G401 (cell line): ENCODE measurements at regions not wholly inside any gene's neighbourhood (a gene's known extent, or its start where the extent isn't known, plus 50 kb on each side); places are given as distances from the start of the nearest gene placed in this dataset.
"Not testable (repeated sequence)": the region's sequence is repeated elsewhere in the genome, so short reads cannot be mapped to it uniquely, and the experiment has no call there.

Experiments used
- DNase-seq: peaks from one replicate; pipeline ENCODE4 v3.0.0-alpha.2; 2015; ENCODE audit warnings: low spot score
- in situ Hi-C: cut with HindIII; loops from 2 replicates; pipeline ENCODE4 v1.10.0; 2016; ENCODE audit warnings: low sequenced_read_pairs, mixed read lengths

DNA sequence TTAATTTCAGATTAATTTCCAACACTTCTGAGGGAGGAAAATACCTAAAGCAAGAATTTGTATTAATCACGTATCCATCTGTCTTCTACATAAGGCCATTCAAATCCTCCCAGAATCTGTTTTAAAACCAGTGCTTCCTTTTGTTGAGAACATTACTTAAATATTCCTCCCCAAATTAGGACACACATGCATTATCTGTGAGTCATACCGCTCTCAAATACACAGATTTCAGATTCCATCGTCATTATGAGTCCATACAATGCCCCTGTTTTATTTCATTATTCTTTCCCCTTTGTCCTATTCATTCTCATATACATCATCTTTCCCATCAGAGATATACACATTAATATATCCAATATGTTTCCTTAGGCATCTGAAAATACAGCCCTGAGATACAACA, 57.3 kb upstream of the PRSS12 start:
- no peak for DNase-seq
- in situ Hi-C loops = no loop called here

DNA sequence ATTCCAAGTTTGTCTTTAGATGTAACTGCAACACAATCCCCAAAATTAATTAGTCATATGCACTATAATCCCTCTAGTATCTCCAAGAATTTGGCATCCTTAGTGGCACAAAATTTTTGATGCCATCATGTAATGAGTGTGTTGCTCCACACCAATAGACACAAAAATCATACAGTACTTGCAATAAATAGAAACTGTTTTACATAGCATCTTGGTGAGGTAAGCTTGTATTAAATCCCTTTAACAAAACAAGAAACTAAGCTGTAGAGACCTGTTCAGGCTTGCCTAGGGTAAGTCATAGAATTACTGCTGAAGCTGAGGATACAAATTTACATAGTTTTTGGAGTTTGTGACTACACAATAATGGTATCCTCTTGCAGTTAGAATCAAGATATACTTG, 64.5 kb upstream of the PRSS12 start:
- DNase-seq = no peak
- in situ Hi-C loops = no loop called here

DNA sequence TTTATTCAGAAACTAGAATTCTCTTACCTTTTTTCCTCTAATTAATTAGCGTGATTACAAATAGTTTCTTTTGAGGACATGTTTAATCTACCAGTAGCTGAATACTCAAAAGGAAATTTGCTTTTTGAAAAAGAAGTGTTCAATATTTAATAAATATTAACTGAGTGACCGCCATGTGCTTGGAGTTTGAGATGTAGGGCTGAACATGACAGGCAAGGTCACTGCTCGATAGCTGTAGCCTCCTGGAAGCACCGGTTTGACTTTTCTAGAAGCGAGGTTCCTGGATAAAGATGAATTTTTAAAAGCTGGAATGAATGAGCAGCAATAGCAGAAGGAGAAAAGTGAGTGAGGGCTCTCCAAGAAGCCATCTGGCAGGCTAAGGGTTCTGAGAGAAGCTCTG, 65.0 kb upstream of the PRSS12 start:
- in situ Hi-C loops, DNase-seq: not testable (repeated sequence)

DNA sequence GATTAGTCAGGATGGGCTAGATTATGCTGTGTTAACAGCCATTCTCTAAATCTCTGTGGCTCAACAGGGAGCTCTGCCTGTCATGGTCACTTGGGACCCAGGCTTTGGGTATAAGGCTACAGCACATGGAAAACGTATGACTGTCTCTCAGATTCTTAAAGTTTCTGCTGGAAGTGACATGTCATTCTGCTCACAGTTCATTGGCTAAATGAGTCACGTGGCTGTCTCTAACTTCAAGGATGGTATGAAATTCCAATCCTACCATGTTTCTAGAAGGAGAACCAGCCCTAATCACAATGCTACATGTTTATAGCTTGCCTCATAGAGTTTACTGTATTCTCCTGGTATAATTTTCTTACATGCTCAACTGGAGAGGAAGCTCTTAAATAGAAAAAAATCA, 65.6 kb upstream of the PRSS12 start:
- not testable (repeated sequence) for DNase-seq

DNA sequence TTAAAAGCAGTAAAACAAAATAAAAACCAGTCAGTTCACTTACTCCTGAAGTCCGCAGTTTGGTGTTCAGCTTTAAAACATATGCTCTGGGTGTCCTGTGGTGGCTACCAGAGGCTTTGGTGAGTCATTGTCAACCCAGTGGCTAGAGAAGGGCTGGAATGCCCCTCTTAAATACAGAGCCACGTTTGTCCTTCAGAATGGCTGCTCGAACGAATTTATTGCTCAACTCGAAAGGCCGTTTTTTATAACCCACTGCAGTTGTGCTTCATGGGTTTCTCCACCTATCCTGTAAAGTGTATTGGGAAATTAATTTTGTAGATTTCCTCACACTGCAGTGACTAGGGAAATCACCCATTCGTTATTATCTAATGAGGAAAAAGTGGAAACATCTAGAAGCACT, 66.8 kb upstream of the PRSS12 start:
- in situ Hi-C loops, DNase-seq: not testable (repeated sequence)

More for the DNA sequence above, 65.6 kb upstream of the PRSS12 start:
- in situ Hi-C loops = not testable (repeated sequence)

DNA sequence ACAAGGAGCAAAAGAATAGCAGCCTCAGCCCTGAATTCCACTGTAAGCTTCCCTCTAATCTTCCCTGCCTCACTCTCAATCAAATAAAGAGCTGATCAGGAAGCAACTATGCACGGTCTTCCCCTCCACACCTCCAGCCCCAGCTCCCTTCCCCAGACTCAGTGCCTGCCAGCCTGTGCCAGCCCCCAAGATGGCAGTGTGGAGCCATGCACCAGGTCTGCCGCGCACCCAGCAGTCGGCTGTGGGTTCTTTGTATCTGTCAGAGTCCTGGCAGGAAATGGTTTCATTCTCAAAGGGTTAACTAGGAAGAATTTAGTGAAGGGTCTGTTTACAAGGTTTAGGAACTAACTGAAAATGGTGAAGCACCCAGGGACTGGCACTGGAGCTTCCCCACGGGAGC, 71.3 kb upstream of the PRSS12 start:
- DNase-seq, in situ Hi-C loops: not testable (repeated sequence)

DNA sequence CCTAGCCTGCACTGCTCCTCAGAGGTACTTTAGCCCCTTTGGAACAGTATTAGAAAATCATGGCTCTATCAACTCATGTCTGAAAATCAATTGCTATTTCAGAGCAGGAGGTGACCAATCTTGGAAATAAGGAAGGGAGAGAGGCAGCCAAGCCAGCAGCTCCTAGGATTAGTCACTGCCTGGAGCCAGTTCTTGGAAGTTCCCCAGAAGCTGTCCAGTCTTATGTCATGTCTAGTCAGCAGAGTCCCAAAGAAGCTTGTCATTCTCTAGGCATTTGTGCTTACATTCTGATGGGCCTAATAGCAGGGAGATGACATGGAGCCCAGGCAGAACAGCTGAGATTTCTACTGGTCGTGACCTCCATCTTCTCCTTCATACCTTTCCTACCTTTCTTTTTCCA, 76.1 kb upstream of the PRSS12 start:
- in situ Hi-C loops = not testable (repeated sequence)

DNA sequence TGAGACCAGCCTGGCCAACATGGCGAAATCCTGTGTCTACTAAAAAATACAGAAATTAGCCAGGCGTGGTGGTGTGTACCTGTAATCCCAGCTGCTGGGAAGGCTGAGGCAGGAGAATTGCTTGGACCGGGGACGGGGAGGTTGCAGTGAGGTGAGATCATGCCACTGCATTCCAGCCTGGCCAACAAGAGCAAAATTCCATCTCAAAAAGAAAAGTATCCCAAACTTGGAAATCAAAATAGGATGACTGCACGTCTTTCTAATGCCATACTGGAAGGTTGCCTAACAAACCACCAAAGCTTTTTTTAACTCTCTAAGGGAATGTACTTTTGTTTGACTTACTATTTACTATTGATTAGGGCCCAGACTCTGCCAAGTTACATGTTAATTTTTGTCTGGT, 79.6 kb upstream of the PRSS12 start:
- DNase-seq, in situ Hi-C loops: not testable (repeated sequence)

More for the DNA sequence above, 76.1 kb upstream of the PRSS12 start:
- not testable (repeated sequence) for DNase-seq

DNA sequence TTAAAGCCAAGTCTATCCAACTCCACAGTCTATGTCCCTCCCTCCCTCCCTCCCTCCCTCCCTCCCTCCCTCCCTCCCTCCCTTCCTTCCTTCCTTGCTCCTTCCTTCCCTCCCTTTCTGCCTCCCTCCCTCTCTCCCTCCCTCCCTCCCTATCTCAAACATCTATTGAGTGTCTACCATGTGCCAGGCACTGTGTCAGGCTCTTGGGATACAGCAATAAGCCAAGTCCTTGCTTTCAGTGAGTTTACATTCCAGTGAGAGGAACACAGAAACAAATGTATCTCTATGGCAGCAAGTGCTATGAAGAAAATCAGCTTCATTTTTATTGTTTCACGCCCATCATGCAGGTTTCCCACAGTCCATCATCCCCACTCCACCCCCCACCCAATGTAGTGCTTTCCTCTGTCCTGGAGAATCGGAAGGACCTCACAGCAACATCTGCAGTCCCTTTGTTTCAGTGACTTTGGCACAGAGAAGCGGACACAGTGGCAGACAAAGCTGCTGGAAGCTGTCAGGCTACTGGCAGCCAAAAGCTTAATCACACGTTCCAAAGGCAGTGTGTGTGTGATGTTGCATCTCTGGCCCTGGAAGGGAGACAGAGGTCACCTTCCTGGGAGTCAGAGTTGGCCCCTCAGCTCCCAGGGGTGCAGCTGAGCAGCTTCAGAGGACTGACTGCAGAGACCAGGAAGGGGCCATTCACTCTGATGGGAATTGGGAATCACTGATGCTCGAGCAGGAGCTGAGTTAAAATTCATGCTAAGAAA, 81.0 kb upstream of the PRSS12 start:
- DNase-seq, in situ Hi-C loops: not testable (repeated sequence)

DNA sequence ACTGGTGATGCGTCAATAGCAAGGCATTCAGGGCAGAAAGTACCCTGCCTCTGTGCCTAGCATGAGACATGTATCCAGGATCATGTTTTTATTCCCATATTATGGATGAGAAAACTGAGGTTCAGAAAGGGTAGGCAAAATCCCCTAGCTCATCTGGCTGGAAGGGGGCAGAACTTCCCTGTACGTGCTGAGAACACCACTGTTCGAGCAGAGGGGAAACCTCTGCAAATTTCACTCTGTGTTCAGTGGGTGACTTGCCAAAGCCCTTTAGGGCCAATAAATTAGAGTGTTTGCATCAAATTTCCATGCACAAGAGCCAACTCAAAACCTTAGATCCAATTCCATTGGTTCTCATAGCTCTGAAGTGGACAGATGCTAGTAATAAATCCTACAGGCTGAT, 82.6 kb upstream of the PRSS12 start:
- in situ Hi-C loops = not testable (repeated sequence)

DNA sequence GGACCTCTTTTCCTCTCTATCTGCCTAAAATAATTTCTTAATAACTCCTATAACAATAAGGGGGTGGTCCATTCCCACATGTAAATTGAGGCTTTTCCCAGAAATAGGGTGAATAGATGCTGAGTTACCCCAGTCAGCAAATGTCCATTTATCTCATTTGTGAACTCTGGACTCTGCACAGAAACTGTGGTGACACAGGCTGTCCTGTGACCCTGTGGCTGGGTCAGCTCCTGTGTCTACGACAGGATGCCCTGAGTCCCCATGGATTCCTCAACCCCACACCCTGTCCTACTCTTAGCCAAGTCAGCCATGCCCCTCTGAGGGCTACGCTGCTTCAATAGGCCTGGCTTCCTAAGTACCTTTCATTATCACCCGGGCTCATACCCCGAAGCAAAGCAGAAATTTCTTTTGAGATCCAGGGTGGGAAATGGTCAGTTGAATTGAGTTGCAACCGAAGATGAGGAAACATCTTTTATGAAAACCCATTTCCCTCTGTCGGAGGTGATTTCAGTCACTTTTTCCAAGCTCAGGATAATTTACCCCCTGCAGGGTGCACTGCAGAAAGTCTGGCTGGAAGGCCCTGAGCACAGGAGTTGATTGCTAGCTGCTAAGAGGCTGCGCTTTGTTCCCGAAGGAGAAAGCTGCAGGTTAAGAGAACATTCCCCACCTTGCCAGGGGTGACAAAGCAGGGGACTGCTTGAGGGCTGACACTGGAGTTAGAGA, 89.5 kb upstream of the PRSS12 start:
- DNase-seq, in situ Hi-C loops: not testable (repeated sequence)

More for the DNA sequence above, 82.6 kb upstream of the PRSS12 start:
- DNase-seq = not testable (repeated sequence)

DNA sequence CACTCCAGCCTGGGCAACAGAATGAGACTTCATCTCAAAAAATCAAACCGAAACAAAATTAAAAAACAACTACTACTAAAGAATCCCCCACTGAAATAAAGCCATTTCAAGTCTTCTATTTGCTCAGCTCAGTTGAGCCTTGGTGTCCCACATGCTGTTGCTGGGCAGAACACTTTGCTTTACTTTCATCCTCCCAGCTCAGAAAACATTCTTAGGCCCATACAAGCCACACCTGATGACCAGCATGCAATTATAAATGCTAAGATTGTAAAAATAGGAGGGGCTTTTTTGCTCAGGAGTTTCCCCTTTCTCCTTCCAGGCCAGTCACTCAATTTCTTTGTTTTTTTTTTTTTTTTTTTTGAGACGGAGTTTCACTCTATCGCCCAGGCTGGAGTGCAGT, 94.6 kb upstream of the PRSS12 start:
- in situ Hi-C loops, DNase-seq: not testable (repeated sequence)

DNA sequence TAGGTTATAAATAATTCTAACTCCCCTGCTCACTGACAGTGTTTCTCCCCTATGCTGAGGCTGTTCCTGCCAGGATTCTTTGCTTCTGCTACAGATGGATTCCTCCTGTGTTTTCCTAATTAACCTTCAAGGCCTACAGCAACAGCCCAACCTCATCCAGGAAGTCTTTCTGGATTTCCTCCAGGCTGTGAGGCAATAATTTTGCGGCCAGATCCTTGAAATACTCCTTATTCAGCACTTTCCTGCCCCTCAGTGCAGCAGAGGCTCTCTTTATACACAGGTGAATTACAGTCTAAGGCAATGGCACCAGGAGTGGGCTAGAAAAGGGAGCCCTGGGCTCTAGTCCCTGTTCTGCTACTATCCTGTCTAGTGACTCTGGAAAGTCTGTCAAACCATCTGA, 102.1 kb upstream of the PRSS12 start:
- in situ Hi-C loops, DNase-seq: not testable (repeated sequence)

DNA sequence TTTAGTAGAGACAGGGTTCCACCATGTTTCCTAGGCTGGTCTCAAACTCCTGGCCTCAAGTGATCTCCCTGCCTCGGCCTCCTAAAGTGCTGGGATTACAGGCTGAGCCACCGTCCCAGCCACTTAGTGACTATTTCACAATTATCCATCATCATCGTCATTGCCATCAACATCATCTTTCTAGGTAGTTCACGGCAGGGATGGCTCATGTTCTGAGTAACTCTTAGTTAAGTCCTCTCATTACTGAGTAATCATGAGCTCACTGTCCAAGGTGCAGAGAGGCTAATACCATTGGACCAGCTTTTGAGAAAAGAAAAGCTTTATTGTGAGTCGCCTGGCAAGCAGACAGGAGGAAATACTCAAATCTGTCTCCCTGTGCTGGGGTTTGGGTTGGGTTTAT, 108.6 kb upstream of the PRSS12 start:
- in situ Hi-C loops, DNase-seq: not testable (repeated sequence)

DNA sequence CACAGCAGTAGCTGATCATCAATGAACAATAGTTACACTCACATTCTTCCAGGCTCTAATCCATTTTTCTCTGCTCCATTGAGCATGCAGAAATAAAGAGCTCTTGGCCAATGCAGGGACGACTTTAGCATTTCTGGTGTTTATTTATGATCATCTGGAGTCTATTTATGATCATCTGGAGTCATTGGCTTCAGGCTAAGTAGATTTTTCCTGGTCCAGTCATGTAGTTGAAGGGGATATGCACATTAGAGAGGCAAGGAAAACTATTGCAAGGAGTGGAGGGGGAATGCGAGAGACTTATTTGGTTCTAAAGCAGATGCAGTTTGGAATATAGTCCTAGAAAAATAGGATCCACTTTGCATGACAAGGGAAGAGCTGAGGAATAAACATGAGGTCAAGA, 113.0 kb upstream of the PRSS12 start:
- in situ Hi-C loops, DNase-seq: not testable (repeated sequence)

DNA sequence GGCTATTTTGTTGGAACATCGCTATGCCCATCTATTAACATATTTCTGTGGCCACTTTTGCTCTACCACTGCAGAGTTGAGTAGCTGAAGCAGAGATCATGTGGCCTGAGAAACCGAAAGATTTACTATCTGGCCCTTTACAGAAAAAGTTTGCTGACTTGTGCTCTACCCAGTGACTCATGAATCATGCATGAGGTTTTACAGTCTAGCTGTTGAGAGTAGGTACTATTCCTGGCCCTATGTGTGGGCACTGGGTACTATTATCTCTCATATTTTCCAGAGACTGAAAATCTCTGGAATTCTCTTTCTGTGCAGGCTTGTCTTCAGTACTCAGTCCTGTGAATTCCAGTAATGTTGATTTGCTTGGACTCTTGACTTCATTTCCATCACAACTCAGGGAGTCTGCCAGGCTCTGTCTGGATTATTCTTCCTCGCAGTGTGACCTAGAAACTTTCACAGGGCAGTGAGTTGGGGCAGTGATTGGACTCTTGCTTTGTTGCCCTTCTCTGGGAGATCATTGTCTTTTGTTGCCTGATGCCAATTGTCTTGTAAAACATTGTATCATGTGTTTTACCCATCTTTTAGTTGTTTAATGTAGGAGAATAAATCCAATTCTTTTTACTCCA, 121.3 kb upstream of the PRSS12 start:
- in situ Hi-C loops, DNase-seq: not testable (repeated sequence)

DNA sequence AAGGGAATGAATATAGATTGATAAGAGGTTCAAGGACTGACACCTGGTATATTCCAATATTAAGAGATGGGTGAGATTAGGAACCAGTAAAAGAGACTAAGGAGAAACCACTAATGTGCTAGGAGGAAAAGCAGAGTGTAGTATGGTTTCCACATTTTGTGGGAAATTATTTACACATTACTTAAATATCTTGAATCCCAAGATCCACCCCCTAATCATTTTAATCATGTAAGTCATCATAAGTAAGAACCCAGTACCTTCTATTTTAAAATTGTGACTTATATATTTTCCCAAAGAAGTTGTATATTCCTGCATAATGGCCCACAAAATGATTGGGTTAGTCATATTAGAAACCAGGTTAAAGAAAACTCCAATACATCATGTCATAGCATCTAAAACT, 122.0 kb upstream of the PRSS12 start:
- in situ Hi-C loops, DNase-seq: not testable (repeated sequence)

DNA sequence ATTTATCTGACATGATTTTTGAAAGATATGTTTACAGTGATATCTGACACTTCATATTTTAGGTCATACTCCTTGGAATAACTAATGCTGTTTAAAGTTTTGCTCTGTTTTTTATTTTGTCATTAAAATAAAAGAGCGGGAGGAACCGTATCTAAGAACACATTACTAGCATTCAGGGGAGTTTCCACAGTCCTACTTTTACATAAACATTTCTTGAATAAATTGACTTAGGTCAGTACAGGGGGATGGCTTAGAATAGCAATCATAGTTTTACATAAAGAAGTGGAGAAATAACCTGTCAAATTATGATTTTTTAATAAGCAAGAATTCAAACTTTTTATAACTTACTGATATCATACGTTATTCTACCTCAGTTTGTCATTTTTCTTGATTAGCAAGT, 123.1 kb upstream of the PRSS12 start:
- DNase-seq, in situ Hi-C loops: not testable (repeated sequence)

DNA sequence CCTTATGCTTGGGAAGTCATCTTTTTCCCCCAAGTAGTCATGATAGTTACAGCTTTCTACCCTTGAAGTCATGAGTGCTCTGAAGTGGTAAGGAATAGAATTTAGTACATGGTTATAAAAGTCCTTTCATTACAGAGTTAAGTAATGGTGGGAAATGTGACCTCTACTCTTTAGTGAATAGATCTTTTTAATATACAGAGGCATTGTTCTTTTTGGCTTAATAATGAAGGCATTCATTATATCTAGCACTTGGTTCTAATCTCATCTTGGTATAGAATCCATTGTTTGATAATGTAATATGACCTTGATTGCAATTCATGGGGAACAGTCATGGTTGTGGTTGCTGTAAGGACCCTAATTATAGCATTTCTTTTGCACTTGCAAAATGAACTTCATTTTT, 125.0 kb upstream of the PRSS12 start:
- DNase-seq, in situ Hi-C loops: not testable (repeated sequence)

DNA sequence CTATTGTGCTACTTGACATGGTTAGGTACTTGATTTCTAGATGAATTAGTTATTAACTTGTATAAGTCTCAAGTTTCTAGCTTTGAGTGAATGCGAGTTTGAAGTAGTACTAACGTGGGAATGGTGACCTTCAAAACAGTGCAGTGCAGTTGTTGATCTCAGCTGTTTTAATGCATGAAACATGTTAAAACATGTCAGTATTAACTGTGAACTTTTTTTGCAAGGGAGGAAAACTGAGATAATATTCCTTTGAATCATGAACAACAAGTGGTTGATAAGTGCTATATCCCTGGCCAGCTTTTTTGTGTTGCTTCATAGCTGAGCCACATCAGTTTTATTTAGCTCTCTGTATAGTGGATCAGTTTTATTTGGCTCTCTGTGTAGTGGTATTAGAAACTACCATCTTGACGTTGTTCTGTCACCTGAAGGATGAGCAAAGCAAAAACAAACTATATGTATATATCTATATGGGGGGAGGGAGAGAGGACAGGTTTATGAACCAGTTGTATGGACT, 133.1 kb upstream of the PRSS12 start:
- DNase-seq, in situ Hi-C loops: not testable (repeated sequence)
